Suprapubic skin (tissue), 4 donors: ENCODE measurements at regions not wholly inside any gene's neighbourhood (a gene's known extent, or its start where the extent isn't known, plus 50 kb on each side); places are given as distances from the start of the nearest gene placed in this dataset.

Source experiments
- EP300 ChIP-seq: sonication (generic); formaldehyde crosslinking; IDR thresholded peaks from one replicate; pipeline ENCODE4 v1.6.1; 2017; ENCODE audit warnings: antibody characterized with exemption
- POLR2A ChIP-seq, 2 donors: fragments of 450-650 bp; IDR thresholded peaks; one replicate each; pipeline ENCODE4 v1.6.1; 2017; ENCODE audit warnings: antibody characterized with exemption in 2 of 2, mild to moderate bottlenecking in 2 of 2, moderate library complexity in 2 of 2
- POLR2AphosphoS5 ChIP-seq, 3 donors: sonication (generic); formaldehyde crosslinking; IDR thresholded peaks; one replicate each; pipeline ENCODE4 v1.6.1; 2017; ENCODE audit warnings: antibody characterized with exemption in 3 of 3
- TF ChIP-seq, protein P1 (sequence below), 2 donors: fragments of 200-600 bp in 1 of 2; fragments of 450-650 bp in 1 of 2; sonication (generic) in 1 of 2; IDR thresholded peaks; one replicate each; pipeline ENCODE4 v1.5.1; 2016 to 2019; ENCODE audit warnings: antibody characterized with exemption in 2 of 2, mild to moderate bottlenecking in 1 of 2, moderate library complexity in 1 of 2

DNA sequence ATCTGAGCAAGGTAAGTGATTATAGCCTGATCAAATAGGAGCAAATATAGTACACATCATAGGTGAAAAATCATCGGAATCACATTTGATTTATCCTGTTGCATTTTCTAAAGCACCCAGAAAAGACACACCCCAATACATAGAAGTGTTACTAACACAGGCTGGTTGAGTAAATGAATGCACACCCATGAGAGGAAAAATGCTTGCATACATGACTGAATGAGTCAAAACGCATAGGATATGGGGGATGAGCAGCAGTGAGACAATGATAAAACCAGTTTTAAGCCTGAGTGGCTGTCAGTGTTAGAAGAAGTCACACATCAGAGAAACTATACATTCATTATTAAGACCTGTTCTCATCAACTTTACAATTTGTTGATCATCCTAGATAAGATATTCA, 449.6 kb upstream of the CDH20 start:
- TF ChIP-seq, protein P1, sequence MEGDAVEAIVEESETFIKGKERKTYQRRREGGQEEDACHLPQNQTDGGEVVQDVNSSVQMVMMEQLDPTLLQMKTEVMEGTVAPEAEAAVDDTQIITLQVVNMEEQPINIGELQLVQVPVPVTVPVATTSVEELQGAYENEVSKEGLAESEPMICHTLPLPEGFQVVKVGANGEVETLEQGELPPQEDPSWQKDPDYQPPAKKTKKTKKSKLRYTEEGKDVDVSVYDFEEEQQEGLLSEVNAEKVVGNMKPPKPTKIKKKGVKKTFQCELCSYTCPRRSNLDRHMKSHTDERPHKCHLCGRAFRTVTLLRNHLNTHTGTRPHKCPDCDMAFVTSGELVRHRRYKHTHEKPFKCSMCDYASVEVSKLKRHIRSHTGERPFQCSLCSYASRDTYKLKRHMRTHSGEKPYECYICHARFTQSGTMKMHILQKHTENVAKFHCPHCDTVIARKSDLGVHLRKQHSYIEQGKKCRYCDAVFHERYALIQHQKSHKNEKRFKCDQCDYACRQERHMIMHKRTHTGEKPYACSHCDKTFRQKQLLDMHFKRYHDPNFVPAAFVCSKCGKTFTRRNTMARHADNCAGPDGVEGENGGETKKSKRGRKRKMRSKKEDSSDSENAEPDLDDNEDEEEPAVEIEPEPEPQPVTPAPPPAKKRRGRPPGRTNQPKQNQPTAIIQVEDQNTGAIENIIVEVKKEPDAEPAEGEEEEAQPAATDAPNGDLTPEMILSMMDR (IDR thresholded peaks at IDR 0.05) = no peak
- TF ChIP-seq EP300 (no peak), POLR2A (IDR thresholded peaks at IDR 0.05) (no peak), POLR2AphosphoS5 (IDR thresholded peaks at IDR 0.05) (no peak)
